ENCODE measurements at regions not wholly inside any gene's neighbourhood (a gene's known extent, or its start where the extent isn't known, plus 50 kb on each side); places are given as distances from the start of the nearest gene placed in this dataset.
"Not testable (repeated sequence)": the region's sequence is repeated elsewhere in the genome, so short reads cannot be mapped to it uniquely, and the experiment has no call there.

- DNase-seq (ENCODE audit: low spot score): no peak
Observed at GRCh38 chr5:57950616-57951228, 468.1 kb upstream of the ACTBL2 start.

GRCh38 chr5:57948091-57948490 lies 465.5 kb upstream of the ACTBL2 start:
- DNase-seq (ENCODE audit: low spot score): no peak

GRCh38 chr5:57947181-57947580 lies 464.6 kb upstream of the ACTBL2 start:
- DNase-seq (ENCODE audit: low spot score): no peak

- DNase-seq (ENCODE audit: low spot score): no peak
Observed at GRCh38 chr5:57940879-57941278, 458.3 kb upstream of the ACTBL2 start.

GRCh38 chr5:57940236-57940635 lies 457.6 kb upstream of the ACTBL2 start:
- no peak for DNase-seq (ENCODE audit: low spot score)

- no peak for DNase-seq (ENCODE audit: low spot score)
Observed at GRCh38 chr5:57939771-57940170, 457.2 kb upstream of the ACTBL2 start.

- no peak for DNase-seq (ENCODE audit: low spot score)
Observed at GRCh38 chr5:57939335-57939734, 456.7 kb upstream of the ACTBL2 start.

- DNase-seq (ENCODE audit: low spot score): no peak
Observed at GRCh38 chr5:57938174-57938557, 455.6 kb upstream of the ACTBL2 start.

- no peak for DNase-seq (ENCODE audit: low spot score)
Observed at GRCh38 chr5:57937501-57938173, 455.0 kb upstream of the ACTBL2 start.

GRCh38 chr5:57937025-57937424 lies 454.4 kb upstream of the ACTBL2 start:
- DNase-seq (ENCODE audit: low spot score): no peak

- no peak for DNase-seq (ENCODE audit: low spot score)
Observed at GRCh38 chr5:57932761-57933160, 450.1 kb upstream of the ACTBL2 start.

- no peak for DNase-seq (ENCODE audit: low spot score)
Observed at GRCh38 chr5:57931807-57932206, 449.2 kb upstream of the ACTBL2 start.

- DNase-seq (ENCODE audit: low spot score): no peak
Observed at GRCh38 chr5:57931352-57931751, 448.7 kb upstream of the ACTBL2 start.

GRCh38 chr5:57929271-57929670 lies 446.7 kb upstream of the ACTBL2 start:
- DNase-seq (ENCODE audit: low spot score): no peak

- DNase-seq (ENCODE audit: low spot score): not testable (repeated sequence)
Observed at GRCh38 chr5:57923094-57923493, 440.5 kb upstream of the ACTBL2 start.

- DNase-seq (ENCODE audit: low spot score): no peak
Observed at GRCh38 chr5:57917004-57917403, 434.4 kb upstream of the ACTBL2 start.

- DNase-seq (ENCODE audit: low spot score): no peak
Observed at GRCh38 chr5:57915536-57915935, 432.9 kb upstream of the ACTBL2 start.

- DNase-seq (ENCODE audit: low spot score): no peak
Observed at GRCh38 chr5:57911438-57911837, 428.8 kb upstream of the ACTBL2 start.

- DNase-seq (ENCODE audit: low spot score): no peak
Observed at GRCh38 chr5:57906671-57907070, 424.1 kb upstream of the ACTBL2 start.

GRCh38 chr5:57903458-57903857 lies 420.8 kb upstream of the ACTBL2 start:
- no peak for DNase-seq (ENCODE audit: low spot score)

GRCh38 chr5:57902095-57902494 lies 419.5 kb upstream of the ACTBL2 start:
- DNase-seq (ENCODE audit: low spot score): no peak

GRCh38 chr5:57900381-57900944 lies 417.9 kb upstream of the ACTBL2 start:
- no peak for DNase-seq (ENCODE audit: low spot score)

GRCh38 chr5:57896576-57896975 lies 414.0 kb upstream of the ACTBL2 start:
- no peak for DNase-seq (ENCODE audit: low spot score)

- no peak for DNase-seq (ENCODE audit: low spot score)
Observed at GRCh38 chr5:57895766-57896165, 413.2 kb upstream of the ACTBL2 start.
